Superior temporal gyrus (tissue), 1 donor: ENCODE measurements at regions not wholly inside any gene's neighbourhood (a gene's known extent, or its start where the extent isn't known, plus 50 kb on each side); places are given as distances from the start of the nearest gene placed in this dataset.

Experiments used
- DNase-seq: peaks from one replicate; pipeline ENCODE4 v3.0.0-alpha.2; 2016; ENCODE audit errors: extremely low spot score

GRCh38 chr7:136036336-136036735 is 59.2 kb upstream of the MTPN start:
- DNase-seq, result no peak

GRCh38 chr7:136034132-136034531 is 57.0 kb upstream of the MTPN start:
- DNase-seq, result no peak

GRCh38 chr7:136033413-136034031 is 56.4 kb upstream of the MTPN start:
- DNase-seq, result no peak

GRCh38 chr7:136030867-136031318 is 53.7 kb upstream of the MTPN start:
- DNase-seq, result no peak

- no peak for DNase-seq
These were observed 53.2 kb upstream of the MTPN start for GRCh38 chr7:136030330-136030729.

GRCh38 chr7:136027160-136027559 is 50.0 kb upstream of the MTPN start:
- no peak for DNase-seq
